ENCODE measurements at regions not wholly inside any gene's neighbourhood (a gene's known extent, or its start where the extent isn't known, plus 50 kb on each side); places are given as distances from the start of the nearest gene placed in this dataset.

GRCh38 chr4:163649557-163650091, 155.1 kb downstream of the TMA16 start:
- no peak overlapping the region for H3K4me3 ChIP-seq (ENCODE audit: low read depth, low read length)
- DNase-seq (ENCODE audit: low read depth) = no peak

GRCh38 chr4:163651761-163652160, 157.3 kb downstream of the TMA16 start:
- no peak for DNase-seq (ENCODE audit: low read depth)
- no peak overlapping the region for H3K4me3 ChIP-seq (ENCODE audit: low read depth, low read length)
- TF ChIP-seq CTCF (conservative IDR thresholded peaks at IDR 0.05; ENCODE audit: low read depth, low read length) = no peak

More at GRCh38 chr4:163649557-163650091, 155.1 kb downstream of the TMA16 start:
- TF ChIP-seq CTCF (conservative IDR thresholded peaks at IDR 0.05; ENCODE audit: low read depth, low read length) = no peak

GRCh38 chr4:163654621-163655020, 160.1 kb downstream of the TMA16 start:
- no peak overlapping the region for H3K4me3 ChIP-seq (ENCODE audit: low read depth, low read length)
- no peak for TF ChIP-seq CTCF (conservative IDR thresholded peaks at IDR 0.05; ENCODE audit: low read depth, low read length)
- DNase-seq (ENCODE audit: low read depth) = no peak

- no peak for DNase-seq (ENCODE audit: low read depth)
- H3K4me3 ChIP-seq (ENCODE audit: low read depth, low read length) = no peak overlapping the region
- no peak for TF ChIP-seq CTCF (conservative IDR thresholded peaks at IDR 0.05; ENCODE audit: low read depth, low read length)
These were observed 166.1 kb downstream of the TMA16 start for GRCh38 chr4:163660636-163661035.

- no peak overlapping the region for H3K4me3 ChIP-seq (ENCODE audit: low read depth, low read length)
- TF ChIP-seq CTCF (conservative IDR thresholded peaks at IDR 0.05; ENCODE audit: low read depth, low read length) = no peak
- DNase-seq (ENCODE audit: low read depth) = no peak
These were observed 168.3 kb downstream of the TMA16 start for GRCh38 chr4:163662768-163663167.

GRCh38 chr4:163663454-163664225, 169.2 kb downstream of the TMA16 start:
- no peak for TF ChIP-seq CTCF (conservative IDR thresholded peaks at IDR 0.05; ENCODE audit: low read depth, low read length)
- no peak overlapping the region for H3K4me3 ChIP-seq (ENCODE audit: low read depth, low read length)
- no peak for DNase-seq (ENCODE audit: low read depth)

GRCh38 chr4:163665101-163665500, 170.6 kb downstream of the TMA16 start:
- no peak for DNase-seq (ENCODE audit: low read depth)
- TF ChIP-seq CTCF (conservative IDR thresholded peaks at IDR 0.05; ENCODE audit: low read depth, low read length) = no peak
- H3K4me3 ChIP-seq (ENCODE audit: low read depth, low read length) = no peak overlapping the region
